ENCODE measurements at regions not wholly inside any gene's neighbourhood (a gene's known extent, or its start where the extent isn't known, plus 50 kb on each side); places are given as distances from the start of the nearest gene placed in this dataset.

DNA sequence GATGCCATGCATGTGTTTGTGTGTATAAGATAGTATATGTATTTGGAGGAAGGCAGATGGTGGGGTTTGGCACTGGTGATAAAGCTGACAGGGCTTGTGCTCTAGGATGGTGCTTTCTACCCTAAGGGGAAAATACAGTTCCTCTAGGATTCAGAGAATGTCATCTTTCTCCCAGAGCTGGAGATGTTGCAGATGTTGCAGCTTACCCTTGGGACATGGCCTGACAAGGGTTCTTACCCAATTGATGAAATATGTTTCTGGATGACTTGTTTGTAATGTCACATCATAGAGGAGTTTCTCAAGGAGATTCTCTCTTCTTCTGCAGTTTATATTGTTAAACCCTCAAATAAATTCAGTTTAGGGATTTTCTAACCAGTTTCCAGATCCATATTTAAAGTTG is 52.5 kb upstream of the PITX2 start:
- DNase-seq: no peak

DNA sequence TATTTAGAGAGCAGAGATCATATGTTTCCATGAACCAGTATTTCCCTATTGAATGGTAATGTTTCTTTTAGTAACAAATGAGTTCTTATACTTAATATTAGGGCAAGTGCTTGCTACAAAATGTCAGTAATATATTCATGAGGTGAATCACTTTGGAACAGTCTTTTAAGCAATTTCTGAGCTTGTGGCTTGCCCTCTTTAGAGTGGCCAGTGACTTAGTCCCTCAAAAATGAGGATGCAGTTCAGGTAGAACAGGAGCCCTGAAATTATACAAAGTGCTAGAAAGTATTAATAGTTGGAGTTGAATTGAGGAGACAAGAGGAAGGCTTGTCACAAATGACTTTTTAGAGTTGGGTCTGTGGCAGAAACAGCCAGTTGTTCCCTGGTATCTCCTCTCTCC is 53.4 kb upstream of the PITX2 start:
- no peak for DNase-seq

DNA sequence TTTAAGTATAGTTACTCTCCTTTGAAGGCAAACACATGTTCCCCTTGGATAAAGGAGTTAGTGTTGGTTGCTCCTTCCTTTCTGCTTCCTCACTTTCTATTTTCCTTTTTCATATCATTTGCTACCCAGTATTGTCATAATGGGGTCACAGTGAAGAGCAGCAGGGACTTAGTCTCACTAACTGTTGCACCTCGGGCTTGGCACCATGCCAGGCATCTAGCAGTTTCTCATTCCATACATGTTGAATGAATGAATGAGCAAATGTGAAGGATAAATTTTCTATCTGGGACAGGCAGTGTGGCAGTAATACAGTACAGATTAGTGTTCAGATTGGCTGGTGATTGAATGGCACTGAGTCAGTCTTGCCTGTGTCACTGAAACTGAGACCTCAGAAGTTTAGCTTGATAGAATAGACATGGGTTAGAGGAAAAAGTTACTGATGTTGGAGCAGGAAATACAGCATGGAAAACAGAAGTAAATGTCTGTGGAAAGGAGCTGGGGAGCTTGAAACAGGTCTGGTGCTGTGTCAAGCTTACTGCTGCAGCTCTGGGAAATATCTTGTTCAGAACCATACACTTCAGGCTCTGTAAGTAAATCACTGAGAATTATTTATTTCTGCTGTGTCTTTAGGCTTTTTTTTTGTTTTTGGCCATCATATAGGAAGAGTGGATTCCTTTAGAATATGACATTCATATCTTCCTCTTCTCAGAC is 55.8 kb upstream of the PITX2 start:
- no peak for DNase-seq

DNA sequence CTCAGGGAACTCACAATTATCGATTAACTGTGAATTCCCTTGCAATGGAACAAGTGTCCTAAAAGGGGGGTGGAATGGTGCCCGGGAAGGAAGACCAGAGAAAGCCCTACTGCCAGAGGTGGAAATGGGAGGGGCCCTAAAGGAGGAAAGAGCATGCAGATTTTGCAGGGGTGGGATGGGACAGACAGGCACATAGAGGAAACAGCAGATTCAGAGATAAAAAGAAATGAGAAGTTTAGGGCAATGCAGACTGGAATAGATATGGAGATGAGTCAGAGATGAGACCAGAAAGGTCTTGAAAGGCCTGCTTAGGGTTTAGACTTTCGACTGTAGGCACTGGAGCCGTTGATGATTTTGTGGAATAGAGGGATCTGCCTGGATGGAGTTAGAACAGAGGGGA is 57.4 kb upstream of the PITX2 start:
- DNase-seq: no peak

DNA sequence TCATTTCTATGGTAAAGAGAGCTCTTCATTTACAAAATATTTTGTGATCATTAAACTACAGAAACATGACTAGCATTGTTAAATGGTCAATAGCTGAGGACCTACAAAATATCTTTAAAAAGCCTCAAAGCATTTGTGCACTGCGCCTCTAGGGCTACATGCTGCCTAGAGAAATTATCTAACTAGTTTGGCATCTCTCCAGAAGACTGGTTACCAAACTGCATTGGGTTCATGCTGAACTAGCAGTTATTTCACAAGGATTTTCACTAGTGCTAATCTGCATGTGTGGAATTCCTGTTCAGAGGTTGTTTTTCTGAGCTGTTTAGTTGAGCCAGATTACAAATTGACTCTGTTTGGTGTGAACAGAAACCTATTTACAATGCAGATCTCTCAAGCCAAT is 58.5 kb upstream of the PITX2 start:
- no peak for DNase-seq

DNA sequence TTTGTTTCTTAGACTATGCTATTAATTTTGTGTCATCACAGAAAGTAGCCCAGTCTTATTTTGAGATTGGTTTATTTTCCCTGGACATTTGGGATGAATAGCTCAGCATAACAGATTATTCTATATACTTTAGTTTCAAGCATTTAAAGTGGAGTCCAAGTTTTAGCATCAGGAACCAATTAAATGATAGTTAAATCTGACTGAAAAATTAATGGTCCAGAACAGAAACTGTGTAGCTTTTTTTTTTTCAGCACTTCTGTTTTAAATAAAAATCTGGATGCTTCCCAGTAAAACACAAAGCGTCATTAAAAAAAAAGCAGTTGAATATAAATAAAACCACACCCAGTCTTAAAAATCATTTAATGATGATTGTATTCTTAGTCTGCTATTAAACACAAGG is 59.4 kb upstream of the PITX2 start:
- DNase-seq: peak; percentile 19

DNA sequence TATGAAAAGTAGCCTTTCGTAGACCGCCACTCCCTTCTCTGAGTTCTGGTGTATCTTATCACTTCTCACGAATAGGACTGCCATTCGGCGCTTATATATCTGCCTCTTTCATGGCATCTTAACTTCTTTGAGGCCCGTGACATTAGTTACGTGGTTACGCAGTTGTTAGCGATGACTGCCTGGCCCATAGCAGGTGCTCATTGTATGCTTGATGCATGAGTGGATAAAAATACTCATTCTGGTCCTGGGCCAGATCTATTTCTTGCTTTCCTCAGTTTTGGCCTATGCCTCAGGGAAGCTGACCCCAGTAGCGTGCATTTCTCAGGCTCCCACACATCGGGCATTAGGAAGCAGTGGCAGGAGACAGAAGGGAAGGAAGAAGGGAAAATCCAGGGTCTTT is 60.7 kb upstream of the PITX2 start:
- DNase-seq: no peak

DNA sequence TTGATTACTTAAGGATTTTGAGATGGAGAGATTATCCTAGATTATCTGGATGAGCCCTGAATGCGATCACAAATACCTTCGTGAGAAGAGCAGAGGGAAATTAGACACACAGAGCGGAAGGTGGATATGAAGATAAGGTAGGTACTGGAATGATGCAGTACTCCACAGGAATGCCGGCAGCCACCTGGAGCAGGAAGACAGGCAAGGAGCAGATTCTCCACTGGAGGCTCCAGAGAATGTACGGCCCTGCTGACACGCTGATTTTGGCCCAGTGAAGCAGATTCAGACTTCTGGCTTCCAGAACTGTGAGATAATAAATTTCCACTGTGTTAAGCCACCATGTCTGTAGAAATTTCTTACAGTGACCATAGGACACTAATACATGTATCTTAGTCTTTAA is 79.4 kb upstream of the PITX2 start:
- DNase-seq: no peak

DNA sequence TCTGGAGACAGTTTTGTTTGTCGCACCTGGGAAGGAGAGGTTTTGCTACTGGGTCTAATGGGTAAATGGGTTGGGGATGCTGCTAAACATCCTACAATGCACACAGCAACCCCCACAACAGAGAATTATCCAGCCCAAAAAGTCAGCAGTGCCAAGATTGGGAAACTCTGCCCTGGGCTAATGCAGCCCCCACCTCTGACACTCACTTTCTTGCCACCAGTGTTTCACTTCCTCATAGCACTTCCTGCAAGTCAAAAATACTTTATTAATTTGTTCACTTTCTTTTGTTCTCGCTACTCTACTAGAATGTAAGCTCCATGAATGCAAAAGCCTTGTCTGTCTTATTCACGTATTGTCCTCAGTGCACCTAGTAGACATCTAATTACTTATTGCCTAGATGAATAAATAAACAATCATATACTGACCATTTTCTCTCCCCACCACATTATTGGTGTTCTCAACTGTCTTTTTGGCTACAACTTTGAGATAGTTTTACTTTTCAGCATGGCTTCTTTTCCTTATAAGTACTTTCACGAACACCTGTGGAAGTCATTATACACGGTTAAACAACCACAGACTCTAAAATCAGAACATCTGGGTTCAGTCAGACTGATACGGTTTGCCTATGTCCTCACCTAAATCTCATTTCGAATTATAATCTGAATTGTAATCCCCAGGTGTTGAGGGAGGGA is 82.0 kb upstream of the PITX2 start:
- peak; percentile 3 for DNase-seq

DNA sequence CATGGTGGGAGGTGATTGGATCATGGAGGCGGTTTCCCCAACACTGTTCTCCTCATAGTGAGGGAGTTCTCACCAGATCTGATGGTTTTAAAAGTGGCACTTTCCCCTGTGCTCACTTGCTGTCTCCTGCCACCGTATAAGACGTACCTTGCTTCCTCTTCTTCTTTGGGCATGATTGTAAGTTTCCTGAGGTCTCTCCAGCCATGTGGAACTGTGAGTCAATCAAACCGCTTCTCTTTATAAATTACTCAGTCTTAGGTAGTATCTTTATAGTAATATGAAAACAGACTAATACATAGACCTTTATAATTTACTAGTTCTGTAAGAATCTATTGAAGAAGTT is 82.5 kb upstream of the PITX2 start:
- DNase-seq: no peak

DNA sequence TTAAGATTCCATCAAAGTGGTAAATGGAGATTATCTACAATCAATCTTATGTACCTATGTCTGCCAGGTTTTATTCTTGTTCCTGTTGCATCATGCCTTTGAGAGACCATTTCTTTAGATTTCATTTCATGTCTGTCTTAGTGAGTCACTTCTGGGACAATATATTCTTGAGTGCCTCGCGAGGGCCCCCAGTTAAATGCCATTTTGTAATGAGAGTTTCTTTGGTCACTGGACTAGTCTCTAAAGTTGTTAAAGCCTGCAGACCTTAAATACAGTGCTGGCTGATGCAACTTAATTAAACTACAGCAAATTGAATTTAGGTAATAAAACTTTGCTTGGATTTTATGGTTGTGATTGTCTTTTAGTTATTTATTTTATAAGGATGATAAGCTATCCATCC is 87.2 kb upstream of the PITX2 start:
- no peak for DNase-seq

DNA sequence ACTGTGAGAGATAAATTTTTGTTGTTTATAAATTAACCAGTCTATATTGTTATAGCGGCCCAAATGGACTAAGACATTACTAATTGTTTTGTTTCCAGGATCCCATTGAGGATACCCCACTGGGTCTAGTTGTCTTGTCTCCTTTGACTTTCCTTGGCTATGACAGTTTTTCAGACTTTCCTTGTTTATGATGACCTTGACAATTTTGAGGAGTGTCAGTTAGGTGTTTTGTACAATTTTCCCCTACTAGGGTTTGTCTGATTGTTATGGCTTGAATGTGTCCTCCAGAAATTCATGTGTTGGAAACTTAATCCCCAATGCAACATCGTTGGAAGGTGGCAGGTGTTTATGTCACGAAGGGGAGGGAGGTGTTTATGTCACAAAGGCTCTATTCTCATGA is 89.6 kb upstream of the PITX2 start:
- DNase-seq: no peak

DNA sequence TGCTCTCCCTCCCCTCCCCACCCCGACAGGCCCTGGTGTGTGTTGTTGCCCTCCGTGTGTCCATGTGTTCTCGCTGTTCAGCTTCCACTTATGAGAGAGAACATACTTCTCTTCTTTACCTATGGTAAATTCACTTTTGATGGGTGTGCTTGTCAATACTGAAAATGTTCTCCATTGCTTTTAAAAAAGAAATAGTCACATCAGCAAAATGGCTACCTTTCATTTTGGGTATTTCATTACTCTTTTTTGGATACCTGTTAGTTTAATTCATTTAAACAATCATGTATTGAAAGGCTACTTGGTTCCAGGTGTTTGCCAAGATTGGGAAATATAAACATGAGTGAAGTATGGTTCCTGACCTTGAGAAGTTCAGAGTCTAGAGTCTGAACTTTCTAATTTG is 107.4 kb upstream of the PITX2 start:
- no peak for DNase-seq

DNA sequence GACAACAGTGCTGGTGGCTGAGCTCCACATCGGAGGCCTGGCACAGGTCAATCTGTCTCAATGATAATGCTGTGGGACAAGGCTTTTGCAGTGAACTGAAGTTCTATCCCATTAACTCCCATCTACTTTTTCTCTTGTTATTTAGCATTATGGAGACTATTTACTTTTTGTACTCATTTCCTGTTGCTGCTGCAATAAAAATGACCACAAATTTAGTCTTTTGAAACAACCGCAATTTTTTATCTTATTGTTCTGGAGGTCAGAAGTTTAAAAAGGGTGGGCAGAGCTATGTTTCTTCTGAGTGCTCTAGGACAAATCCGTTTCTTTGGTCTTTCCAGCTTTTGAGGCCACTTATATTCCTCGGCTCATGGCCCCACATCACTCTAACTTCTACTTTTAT is 111.0 kb upstream of the PITX2 start:
- no peak for DNase-seq

DNA sequence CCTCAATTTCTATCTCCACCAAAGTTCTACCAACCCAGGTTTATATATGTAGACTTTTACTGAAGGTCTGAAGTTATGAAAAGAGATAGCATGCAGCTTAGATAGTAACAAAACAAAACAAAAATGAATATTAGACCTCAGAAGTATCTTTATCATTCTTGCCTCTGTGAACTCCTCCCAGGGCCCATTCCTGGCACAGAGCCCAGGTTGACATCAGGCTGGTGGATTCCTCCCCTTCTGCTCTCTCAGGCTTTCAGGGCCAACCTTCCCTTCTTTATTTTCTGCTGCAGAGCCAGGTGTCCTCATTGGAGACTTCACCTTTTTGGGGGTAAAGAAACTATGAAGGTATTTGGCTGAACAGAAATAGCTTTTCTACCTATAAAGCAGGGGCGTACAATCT is 112.8 kb upstream of the PITX2 start:
- no peak for DNase-seq

DNA sequence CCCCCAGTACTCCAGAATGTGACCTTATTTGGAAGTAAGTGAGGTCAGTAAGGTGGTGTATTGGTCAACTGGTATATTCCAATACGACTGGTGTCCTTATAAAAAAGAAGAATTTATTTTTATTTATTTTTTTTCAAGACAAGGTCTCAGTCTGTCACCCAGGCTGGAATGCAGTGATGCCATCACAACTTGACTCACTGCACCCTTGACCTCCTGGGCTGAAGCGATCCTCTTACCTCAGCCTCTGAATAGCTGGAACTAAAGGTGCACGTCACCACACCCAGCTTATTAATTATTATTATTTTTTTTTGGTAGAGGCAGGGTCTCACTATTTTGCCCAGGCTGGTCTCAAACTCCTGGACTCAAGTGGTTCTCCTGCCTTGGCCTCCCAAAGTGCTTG is 115.1 kb upstream of the PITX2 start:
- no peak for DNase-seq

DNA sequence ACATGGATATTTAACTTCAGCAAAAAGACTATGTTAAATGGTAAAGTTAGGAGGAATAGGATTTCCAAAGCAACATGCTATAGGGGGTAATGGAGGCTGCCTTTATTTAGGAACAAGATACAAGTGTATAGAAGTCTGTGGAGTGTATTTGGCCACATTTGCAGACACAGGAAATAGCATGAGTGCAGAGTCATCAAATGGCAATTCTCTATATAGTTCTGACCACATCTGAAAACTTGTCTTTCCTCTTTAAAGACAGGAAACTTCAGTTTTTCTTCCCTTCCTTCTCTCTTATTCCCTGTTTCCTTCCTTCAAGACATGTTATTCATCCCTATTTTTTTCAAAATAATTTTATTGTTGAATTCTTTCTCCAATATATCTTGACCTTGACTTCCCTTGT is 119.3 kb upstream of the PITX2 start:
- no peak for DNase-seq

DNA sequence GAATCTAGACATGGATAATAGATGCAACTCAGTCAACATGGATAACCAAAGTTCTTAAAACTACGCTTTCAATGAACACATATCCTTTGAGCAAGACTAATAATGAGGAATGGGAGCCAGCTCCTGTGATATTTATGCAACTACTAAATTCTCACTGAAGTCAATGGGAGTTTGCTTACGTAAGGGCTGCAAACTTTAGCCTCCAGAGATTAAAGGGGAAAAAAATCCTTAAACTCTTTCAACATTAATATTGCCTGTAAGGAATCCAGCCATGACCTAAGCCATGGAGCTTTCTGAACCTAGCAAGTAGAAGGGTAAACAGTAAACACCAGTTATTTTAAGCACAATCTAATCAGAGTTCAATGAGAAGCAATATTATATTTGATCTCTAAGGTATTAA is 125.2 kb upstream of the PITX2 start:
- DNase-seq: no peak

DNA sequence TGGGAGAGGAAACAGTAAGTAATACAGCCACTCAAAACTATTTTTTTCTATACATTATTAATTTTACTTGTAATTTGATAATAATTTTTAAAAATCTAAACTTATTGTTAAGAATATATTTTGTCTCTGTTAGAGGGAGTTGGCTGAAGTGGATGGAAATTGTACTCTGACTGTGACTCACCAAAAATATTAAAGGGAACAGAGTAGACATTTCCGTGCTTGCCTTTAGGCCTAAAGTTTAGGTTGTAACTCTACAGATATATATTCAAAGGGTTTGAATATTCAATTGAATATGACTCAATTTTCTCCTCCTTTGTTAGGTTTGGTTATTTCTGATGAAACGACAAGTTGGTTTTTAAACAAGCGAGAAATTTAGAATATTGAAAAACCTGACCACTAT is 128.3 kb upstream of the PITX2 start:
- no peak for DNase-seq

DNA sequence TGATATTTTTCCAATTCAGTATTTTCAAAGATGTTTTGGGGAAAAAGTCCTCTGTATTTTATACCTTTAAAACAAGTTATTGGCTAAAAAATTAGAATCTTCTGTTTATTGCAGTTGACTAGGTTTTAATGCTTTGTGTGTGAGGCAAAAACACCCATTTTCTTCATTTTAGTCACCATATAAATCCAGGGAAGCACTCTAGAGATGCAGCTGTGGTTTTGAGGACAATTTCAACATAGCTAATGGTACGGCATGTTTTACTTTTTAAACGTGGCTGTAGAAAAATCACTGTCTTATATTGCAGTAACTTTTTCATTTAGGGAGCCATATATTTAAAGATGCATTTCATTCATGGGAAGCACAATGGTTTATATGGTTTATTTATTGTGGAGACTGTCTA is 129.1 kb upstream of the PITX2 start:
- DNase-seq: no peak

DNA sequence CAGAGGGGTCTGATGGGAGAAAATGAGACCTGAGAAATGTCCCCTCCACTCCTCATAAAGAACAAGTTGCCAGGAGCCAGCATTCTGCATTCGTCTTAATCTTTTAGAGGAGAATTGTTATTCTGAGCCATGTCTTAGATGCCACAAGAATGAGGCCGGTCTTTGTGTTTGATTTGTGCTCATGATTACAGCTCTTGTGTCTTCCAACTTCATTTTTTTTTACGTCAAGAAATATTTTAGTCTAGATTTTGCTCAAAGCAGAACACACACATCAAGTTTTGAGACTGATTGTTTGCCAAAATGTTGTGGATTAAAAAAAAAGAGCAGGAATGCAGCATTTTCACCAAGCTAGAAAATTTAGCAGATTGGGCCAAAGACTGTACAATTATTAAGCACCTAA is 130.6 kb upstream of the PITX2 start:
- no peak for DNase-seq

DNA sequence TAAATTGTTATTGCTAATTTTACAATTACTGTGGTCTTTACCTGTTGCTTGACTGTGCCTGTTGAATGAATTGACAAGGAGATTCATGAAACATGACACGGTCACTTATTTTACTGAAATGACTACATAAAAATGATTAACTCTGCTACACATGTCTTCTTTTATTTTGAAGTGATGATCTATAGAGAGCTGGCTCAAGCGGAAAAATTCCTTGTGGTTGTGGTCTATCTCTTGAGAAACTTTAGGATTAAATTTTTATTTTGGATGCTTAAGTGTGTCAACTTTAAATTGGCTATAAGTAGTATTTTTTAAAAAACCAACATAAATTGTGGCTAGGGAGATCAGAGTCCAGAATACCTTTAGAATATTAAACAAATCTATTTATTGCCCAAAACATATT is 131.8 kb upstream of the PITX2 start:
- no peak for DNase-seq

DNA sequence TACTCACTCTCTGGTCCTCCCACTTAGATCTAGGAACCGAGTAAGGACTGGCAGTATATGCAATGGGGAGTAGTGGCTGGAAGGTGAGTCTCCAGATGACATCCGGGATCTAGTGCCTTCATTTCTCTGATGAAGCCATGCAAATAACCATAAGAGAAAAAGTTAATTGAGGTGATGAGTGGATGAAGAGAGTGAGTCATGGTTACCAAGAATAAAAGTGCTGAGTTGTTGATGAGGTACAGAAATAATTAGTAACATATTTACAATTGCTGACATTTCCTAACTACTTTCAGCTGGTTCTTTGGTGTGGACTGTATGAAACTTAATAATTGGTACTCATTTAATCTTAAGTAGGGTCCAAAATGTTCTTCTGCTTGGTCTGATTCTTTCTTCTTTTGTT is 146.7 kb upstream of the PITX2 start:
- no peak for DNase-seq

DNA sequence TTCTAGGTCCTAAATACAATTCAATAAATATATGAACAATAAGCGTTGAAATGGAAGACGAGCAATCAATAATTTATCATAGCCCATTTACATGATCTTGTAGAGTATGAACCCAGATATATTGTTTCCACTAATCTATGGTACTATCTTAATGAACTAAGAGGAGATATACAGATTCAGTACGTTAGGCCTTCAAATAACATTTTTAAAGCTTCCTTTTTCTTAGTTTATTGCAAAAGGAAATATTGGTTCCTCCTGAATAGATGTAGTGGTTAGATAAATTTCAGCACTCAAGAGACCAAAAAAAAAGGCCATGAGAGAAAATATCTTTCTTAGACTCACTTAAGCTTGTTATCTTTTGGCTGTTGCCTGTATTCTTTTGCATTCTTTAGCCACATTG is 147.5 kb upstream of the PITX2 start:
- no peak for DNase-seq

DNA sequence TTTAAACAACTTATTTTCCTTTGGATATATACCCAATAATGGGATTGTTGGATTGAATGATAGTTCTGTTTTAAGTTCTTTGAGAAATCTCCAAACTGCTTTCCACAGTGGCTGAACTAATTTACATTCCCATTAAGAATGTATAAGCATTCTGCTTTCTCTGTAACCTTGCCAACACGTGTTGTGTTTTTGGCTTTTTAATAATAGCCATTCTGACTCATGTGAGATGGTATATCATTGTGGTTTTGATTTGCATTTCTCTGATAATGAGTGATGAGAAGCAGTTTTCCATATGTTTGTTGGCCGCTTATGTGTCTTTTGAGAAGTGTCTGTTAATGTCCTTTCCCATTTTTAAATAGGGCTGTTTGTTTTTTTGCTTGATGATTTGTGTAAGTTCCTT is 155.6 kb upstream of the PITX2 start:
- DNase-seq: no peak
